ENCODE measurements at regions not wholly inside any gene's neighbourhood (a gene's known extent, or its start where the extent isn't known, plus 50 kb on each side); places are given as distances from the start of the nearest gene placed in this dataset.

DNA sequence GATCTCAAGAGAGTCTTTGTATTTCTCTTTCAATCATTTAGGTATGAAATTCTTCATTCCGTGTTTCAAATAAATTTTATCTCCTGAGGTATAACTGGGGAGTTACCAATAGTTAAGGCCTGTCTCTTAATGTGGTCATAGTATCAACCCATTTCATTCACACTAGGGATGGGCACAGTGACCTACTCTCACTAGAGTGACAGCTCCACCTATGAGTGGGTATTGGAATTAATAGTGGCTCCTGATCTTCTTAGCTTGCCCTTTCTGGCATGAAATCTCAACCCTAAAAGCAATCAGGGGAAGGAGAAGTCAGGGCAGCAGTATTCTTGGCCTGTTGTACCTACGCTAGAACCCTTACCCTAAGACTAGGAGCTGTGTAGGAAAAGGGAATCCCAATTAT lies 507.7 kb downstream of the FAM181B start:
- TF ChIP-seq, protein P1, sequence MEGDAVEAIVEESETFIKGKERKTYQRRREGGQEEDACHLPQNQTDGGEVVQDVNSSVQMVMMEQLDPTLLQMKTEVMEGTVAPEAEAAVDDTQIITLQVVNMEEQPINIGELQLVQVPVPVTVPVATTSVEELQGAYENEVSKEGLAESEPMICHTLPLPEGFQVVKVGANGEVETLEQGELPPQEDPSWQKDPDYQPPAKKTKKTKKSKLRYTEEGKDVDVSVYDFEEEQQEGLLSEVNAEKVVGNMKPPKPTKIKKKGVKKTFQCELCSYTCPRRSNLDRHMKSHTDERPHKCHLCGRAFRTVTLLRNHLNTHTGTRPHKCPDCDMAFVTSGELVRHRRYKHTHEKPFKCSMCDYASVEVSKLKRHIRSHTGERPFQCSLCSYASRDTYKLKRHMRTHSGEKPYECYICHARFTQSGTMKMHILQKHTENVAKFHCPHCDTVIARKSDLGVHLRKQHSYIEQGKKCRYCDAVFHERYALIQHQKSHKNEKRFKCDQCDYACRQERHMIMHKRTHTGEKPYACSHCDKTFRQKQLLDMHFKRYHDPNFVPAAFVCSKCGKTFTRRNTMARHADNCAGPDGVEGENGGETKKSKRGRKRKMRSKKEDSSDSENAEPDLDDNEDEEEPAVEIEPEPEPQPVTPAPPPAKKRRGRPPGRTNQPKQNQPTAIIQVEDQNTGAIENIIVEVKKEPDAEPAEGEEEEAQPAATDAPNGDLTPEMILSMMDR (IDR thresholded peaks at IDR 0.05), result no peak
- DNase-seq, result no peak
- Mint-ChIP-seq H3K4me3 (no peak overlapping the region), H3K36me3 (ENCODE audit: low read depth) (no peaks in the 10 kb centered on the region), H3K27ac (no peak overlapping the region), H3K4me1 (ENCODE audit: low read depth) (no peaks in the 10 kb centered on the region), H3K9me3 (no peaks in the 10 kb centered on the region), H3K27me3 (peaks cover 1% of the 10 kb centered on the region)
- POLR2A ChIA-PET, result no interaction called here
- intact Hi-C loops (cut with micrococcal nuclease), result no loop called here
- ATAC-seq, result no peak
- CTCF ChIA-PET, result interaction anchor here (0.6 to 2.2 kb wide), 4 partner anchors 9 to 583 kb away, joined by 3 to 9 read pairs (median 4); no protein-coding TSS in a partner anchor

DNA sequence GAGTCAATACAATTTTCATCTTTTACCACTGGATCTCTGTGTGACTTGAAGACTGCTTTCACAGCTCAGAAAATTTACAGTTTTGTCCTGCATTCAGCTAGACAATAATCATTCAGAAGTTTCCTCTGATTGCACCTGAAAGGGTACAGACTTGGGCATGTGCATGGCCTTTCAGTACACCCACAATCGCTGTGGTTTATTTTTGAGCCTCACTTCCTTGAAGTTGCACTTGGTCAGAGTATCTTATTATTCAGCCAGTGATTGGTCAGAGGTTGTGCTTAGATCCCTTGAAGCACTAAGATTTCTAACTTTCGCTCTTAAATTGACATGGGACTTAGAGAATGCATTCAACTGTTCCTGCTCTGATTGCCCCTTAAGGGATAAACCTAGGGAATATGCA lies 508.2 kb downstream of the FAM181B start:
- intact Hi-C loops (cut with micrococcal nuclease), result no loop called here
- Mint-ChIP-seq H3K4me1 (ENCODE audit: low read depth) (no peaks in the 10 kb centered on the region), H3K27ac (no peak overlapping the region), H3K9me3 (no peaks in the 10 kb centered on the region), H3K4me3 (no peak overlapping the region), H3K36me3 (ENCODE audit: low read depth) (no peaks in the 10 kb centered on the region), H3K27me3 (peaks cover 1% of the 10 kb centered on the region)
- DNase-seq (no peak), ATAC-seq (no peak)
- TF ChIP-seq, protein P1 (IDR thresholded peaks at IDR 0.05), result no peak
- CTCF ChIA-PET, result interaction anchor here (2.1 to 2.2 kb wide), 2 partner anchors 566 to 581 kb away, joined by 4 to 9 read pairs; no protein-coding TSS in a partner anchor
- POLR2A ChIA-PET, result no interaction called here

DNA sequence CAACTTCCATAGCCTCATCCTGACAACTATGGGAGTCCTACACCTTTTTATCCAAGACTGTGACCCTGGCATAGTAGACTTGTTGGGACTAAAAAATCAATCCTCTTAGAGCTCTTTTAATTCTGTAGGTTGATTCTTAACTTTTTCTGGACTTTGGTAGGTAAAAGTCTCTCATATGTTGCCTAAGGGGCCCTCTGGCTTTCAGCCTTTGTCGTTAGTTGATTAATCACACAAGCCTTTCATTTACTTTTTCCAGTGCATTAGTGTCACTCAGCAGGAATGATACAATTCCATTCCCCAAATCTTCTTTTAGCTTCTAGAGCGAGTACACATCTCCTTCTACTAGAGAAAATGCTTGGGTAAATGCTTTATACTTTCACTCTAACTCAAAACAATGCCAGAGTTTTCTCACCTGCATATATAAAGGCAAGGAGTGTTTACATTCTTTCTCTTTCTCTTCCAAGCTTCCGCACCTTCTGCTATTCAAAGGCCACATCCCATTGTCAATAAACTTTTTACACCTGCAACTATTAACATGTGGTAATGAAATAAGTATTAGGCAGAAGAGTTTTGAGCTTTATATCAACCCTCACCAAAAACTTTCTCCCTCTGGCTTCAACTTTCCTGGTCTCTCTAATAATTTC lies 516.6 kb downstream of the FAM181B start:
- Mint-ChIP-seq H3K9me3 (no peaks in the 10 kb centered on the region), H3K4me1 (ENCODE audit: low read depth) (no peaks in the 10 kb centered on the region), H3K36me3 (ENCODE audit: low read depth) (no peaks in the 10 kb centered on the region), H3K27me3 (peaks cover 2% of the 10 kb centered on the region), H3K4me3 (no peak overlapping the region), H3K27ac (no peak overlapping the region)
- DNase-seq, result no peak
- no peak for ATAC-seq
- TF ChIP-seq, protein P1 (IDR thresholded peaks at IDR 0.05), result no peak
- ChIA-PET POLR2A (no interaction called here), CTCF (interaction anchor here (1.6 kb wide), 1 partner anchor 9 kb away, joined by 4 read pairs; no protein-coding TSS in a partner anchor)
- intact Hi-C loops (cut with micrococcal nuclease), result no loop called here

DNA sequence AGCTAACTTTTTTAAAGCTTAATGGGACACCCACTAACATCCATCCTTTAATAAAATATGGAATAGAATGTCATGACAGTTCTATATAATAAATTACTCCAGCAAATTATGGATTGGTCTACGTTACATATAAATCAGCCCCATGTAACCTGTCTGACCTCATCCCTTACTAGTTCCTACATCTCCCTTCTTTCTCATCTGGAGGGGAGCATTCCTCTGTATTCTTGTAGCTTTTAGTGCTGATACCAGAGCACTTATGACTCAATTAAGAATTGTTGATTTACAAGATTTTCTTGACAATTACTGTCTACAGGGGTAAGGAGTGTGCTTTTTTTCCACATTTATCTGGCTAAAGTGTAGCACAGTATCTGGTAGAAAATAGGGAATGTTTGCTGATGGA lies 523.7 kb downstream of the FAM181B start:
- CTCF ChIA-PET, result no interaction called here
- no peak overlapping the region for H3K27ac Mint-ChIP-seq
- H3K4me1 Mint-ChIP-seq (ENCODE audit: low read depth), result no peaks in the 10 kb centered on the region
- POLR2A ChIA-PET, result no interaction called here
- no peaks in the 10 kb centered on the region for H3K9me3 Mint-ChIP-seq
- H3K36me3 Mint-ChIP-seq (ENCODE audit: low read depth), result no peaks in the 10 kb centered on the region
- TF ChIP-seq, protein P1 (IDR thresholded peaks at IDR 0.05), result no peak
- peaks cover 7% of the 10 kb centered on the region for H3K27me3 Mint-ChIP-seq
- DNase-seq, result no peak
- ATAC-seq, result no peak
- no peak overlapping the region for H3K4me3 Mint-ChIP-seq
- intact Hi-C loops (cut with micrococcal nuclease), result no loop called here

DNA sequence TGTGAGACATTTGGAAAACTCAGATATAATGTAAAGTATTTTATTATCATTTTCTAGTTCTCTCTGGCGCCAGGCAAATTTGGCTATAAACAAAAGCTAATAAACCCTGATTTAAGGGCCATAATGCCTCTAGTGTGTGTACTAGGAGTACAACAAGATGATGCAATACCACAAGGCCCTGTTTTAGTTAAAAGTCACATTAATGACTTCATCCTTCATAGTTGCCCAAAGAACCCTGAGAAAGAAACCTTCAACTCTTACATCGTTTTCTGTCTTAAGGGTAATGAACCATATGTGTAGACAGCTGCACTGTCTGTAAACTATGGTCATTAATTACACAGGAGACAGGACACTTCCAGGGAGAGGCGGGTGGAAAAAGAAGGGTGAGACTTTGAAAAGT lies 538.4 kb downstream of the FAM181B start:
- ATAC-seq, result no peak
- Mint-ChIP-seq H3K36me3 (ENCODE audit: low read depth) (no peaks in the 10 kb centered on the region), H3K4me3 (no peak overlapping the region), H3K27me3 (no peaks in the 10 kb centered on the region), H3K9me3 (no peaks in the 10 kb centered on the region), H3K27ac (no peak overlapping the region), H3K4me1 (ENCODE audit: low read depth) (no peaks in the 10 kb centered on the region)
- CTCF ChIA-PET, result no interaction called here
- intact Hi-C loops (cut with micrococcal nuclease), result no loop called here
- POLR2A ChIA-PET, result no interaction called here
- TF ChIP-seq, protein P1 (IDR thresholded peaks at IDR 0.05), result no peak
- no peak for DNase-seq
